ENCODE measurements at regions not wholly inside any gene's neighbourhood (a gene's known extent, or its start where the extent isn't known, plus 50 kb on each side); places are given as distances from the start of the nearest gene placed in this dataset.
A peak's percentile ranks its signal among the peaks of the same experiment; 100 is the strongest.

DNA sequence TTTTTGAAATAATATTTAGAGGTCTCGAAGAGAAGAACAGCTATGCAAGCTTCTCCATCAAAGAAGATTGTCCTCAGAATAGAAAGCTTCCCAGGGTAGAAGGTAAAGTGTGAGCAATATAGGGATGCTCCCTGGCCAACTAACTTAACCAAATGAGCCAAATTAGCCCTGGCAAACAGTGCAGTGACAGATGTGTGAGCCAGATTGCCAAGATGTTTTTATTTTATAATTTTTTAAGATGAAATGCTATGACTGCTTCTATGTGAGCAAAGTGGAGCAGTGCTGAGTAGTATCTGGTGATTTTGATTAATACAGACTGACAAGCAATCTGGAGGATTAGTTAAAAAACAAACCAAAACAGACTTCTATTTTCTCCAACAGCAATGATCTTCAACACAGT, 202.1 kb downstream of the NOVA1 start:
- DNase-seq, result peak; percentile 90

DNA sequence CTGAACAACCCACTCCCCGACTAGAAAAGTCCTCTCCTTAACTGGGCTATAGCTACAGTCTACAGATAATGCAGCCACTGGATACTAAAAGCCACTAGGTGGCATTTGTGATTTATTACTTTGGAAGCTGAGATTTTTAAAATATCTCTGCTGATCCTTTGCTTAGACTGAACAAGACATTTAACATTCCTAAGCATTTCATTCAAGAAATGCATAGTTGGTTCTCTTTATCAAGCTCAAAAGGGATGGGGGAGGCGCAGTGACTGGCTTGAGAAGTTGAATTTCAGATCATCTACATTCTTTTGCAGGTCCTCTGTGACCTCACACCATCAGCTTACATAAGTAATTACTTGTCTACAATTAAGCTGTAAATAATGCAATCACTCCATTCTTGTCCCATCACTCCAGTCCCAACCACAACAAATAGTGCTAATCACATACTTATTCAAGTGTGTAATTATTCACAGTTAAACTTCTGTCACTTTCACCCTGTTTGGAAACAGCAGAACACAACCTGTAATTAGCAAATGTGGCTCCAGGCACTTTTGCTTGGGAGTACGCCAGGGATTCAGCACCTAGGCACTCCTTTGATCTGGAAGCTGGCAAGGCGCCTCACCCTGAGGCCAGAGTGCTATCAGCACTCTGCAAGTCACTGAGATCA, 203.6 kb downstream of the NOVA1 start:
- peak; percentile 92 for DNase-seq

DNA sequence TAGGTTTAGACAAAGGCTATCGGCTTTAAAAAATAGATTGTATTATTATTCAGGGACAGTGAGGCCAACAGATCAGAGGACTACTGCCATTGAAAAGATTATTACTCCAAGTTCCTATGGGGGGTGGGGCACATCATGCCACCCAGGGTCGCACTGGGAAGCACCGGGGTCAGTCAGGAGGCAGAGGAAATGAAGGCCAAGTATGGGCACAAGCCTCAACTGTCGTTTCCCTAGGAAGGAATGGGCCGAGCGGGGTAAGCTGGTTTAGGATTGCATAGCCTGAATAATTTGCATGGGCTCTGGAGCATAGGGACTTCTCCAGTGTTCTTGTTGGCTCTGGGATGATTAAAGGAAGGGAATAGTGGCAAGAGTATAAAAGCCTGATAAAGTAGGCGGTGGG, 205.3 kb downstream of the NOVA1 start:
- DNase-seq, result no peak

DNA sequence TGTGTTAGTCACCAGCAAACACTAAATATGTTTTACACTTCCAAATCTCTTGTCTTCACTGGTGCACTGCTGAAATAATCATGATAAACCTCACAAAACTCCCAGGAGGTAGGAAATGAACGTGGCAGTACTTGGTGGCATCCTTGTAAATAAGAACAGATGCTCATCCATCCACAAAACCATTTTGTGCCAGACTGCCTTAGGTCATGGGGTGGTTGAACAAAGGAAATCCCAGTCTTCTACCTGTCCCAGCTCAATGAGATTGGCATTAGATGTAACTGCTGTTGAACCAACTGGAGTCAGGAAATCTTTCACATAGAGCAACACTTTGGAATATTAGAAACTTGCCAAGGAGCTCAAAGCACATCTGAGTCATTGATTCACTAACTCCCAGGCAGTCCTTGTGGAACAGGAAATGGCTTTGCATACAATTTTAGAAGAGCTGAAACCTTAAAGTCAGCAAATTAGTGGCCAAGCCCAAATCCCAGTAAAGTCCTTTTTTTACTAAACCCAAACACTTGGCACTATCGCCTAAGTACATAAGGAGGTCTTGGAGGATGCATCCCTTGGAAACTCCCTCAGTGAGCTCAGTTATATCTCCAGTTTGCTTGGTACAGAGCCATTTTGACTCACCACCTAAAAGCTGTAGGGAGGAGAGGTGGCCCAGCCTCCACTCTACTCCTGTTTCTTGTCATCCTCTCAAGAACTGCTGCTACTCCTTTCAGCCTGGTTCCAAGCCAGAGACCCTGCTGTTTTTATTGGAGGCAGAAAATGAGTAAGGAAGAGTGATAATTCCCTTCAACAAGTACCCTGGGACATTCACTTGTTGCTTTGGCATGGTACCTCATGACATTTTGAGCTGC, 208.0 kb downstream of the NOVA1 start:
- no peak for DNase-seq

DNA sequence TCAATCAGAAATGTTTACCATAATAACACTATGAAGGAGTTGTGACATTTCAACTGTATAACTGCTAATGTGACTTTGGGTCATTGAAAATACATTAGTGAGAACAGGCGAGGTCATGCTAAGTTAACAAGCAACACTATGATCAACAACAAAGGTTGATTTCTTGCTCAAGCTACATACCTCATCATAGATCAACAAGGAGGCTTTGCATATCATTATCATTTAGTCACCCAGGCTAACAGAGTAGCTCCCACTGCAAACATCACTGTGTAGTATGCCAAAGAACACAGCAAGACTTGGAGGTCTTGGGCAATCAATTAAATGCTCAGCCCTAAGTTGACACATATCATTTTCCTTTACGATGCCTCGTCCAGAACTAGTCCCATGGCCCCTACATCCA, 212.5 kb downstream of the NOVA1 start:
- DNase-seq, result no peak

GRCh38 chr14:26382901-26383685, 214.7 kb downstream of the NOVA1 start:
- no peak for DNase-seq

DNA sequence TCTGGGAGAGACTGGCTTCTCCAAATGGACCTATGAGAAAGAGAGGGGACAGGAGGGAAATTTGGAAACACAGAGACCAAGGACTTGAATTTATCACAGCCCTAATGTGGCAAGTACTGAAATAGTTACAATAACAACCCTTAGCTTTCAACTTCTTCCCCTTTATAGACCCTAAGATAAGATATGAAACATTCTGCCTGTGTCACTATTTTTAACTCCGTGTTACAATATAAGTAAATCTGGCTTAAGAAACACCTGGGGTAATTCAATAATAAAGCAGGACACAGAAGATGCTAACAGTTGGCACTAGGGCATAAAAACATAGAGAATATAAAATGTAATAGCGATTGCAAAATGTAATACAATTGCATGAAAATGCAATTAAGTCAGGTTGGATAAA, 216.4 kb downstream of the NOVA1 start:
- no peak for DNase-seq

DNA sequence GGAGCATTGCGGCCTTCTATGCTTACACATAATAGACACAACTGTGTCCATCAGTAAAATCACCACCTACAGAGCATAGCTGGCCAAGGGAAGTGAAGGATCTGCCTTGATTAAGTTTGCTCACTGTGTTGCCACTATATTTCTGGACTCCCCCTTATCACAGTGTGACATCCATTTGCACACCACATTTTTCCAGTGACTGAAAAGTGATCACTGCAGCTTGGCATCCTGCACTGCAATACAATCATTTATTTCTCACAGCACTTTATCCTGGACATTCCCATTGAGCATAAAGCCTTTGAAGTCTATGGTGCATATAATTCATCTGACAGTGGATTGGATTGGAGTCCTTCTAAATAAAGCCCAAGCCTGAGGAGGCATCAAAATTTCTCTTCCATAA, 217.2 kb downstream of the NOVA1 start:
- DNase-seq, result no peak

DNA sequence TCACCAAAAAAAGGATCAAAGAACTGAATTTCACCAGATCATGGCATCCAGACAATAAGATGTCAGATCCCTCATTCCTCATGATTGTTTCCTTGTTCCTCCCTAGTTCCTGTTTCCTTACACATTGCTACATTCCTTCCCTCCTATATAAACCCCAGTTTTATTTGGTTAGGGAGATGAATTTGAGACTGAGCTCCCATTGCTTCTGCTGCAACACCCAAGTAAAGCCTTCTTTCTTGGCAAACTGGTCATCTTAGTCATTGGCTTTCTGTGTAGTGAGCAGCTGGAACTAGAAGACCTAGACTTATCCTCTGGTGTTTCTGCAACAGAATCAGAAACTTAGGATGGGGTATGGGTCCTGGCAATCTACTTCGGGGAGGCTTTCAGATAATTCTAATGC, 217.9 kb downstream of the NOVA1 start:
- no peak for DNase-seq

GRCh38 chr14:26377150-26377549, 220.7 kb downstream of the NOVA1 start:
- no peak for DNase-seq

DNA sequence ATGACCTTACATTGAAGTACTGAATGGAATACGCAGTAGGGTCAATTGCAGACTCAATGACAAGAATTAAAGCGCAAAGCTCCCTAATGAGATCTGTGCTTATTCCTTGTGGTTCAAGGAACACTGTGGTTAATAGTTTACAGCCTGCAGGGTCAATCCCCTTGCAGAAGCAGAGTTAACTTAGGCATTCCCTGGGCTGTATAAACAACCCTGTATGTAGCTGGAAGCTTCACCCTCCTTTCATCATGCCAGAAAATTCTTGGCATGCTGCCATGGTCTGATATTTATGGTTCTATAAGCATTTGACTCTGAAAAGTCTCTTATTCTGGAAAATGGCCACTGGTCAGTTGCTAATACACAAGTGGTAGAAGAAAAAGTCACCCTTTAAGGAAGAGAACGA, 227.7 kb downstream of the NOVA1 start:
- DNase-seq, result no peak

GRCh38 chr14:26363689-26364088, 234.1 kb downstream of the NOVA1 start:
- no peak for DNase-seq

GRCh38 chr14:26344596-26344995, 253.2 kb downstream of the NOVA1 start:
- DNase-seq, result no peak

DNA sequence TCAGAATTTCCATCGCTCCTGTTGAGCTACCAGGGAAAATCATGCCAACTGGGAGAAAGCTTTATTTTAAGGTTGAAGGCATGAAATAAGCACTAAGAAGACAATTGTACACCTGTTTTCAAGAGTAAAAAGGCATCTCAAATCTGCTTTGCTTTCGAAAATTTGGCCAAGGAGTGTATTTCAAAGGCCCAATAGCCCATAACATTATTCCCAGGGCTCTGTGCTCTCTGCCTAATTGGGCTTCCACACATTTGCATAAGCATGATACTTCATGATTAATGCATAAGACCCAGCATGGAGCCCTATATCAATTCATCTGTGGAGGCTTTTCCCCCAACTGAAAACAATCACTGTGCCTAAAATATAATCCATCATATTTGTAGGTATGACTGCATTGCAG, 258.5 kb downstream of the NOVA1 start:
- no peak for DNase-seq

GRCh38 chr14:26338231-26338630, 259.6 kb downstream of the NOVA1 start:
- no peak for DNase-seq

- no peak for DNase-seq
These were observed 263.5 kb downstream of the NOVA1 start for GRCh38 chr14:26334288-26334687.

DNA sequence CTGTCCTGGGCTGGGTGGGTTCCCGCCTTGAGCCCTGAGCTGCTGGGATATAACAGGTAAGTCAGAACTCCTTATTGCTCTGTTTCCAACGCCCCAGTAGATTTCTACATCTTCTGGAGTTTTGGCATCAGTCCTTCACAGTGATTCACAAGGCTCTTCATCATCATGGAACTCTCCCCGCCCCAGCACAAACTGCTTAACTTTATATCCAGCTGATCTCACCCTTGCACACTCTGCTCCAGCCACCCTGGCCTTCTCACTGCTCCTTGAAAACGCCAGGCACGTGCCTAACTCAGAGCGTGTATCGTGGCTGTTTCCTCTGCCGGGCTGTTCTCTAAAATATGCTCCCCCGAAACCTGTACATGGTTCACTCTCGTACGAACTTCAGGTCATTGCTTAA, 264.9 kb downstream of the NOVA1 start:
- no peak for DNase-seq

DNA sequence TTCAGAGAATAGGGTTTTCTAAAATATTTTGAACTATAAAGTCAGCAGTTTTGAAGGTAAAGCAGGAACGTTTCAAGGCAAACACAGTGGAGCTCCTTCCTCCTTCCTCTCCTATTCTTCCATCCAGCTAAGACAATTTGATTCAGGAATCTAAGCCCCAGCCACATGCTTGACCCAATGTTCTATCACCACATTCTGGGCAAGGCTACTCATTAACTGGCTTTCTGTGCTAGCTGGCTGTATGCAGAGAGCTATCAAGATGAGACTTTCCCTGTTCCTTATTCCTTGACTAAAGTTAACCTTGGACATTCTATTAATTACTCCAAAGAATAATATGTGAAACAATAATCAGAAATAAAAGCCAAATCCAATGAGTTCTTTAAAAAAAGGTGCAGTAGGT, 266.9 kb downstream of the NOVA1 start:
- DNase-seq, result no peak

- no peak for DNase-seq
These were observed 269.0 kb downstream of the NOVA1 start for GRCh38 chr14:26328791-26329190.

DNA sequence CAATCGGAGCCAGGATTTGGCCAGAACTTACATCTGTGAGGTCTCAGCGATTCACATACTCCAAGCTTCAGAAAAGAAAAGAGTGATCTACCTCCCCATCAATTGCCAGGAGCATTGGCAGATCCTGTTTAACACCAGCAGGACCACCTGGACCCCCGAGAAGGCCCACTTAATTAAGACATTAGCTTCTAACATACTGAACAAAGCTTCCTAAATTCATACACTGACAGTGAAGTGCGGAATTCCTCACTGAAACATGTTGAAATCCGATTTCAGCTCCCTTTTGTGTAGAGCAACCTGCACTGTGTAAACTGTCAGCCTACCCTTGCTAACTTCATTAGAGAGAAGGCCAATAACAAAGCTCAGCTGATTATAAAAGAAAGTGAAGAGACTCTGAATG, 274.0 kb downstream of the NOVA1 start:
- DNase-seq, result no peak

DNA sequence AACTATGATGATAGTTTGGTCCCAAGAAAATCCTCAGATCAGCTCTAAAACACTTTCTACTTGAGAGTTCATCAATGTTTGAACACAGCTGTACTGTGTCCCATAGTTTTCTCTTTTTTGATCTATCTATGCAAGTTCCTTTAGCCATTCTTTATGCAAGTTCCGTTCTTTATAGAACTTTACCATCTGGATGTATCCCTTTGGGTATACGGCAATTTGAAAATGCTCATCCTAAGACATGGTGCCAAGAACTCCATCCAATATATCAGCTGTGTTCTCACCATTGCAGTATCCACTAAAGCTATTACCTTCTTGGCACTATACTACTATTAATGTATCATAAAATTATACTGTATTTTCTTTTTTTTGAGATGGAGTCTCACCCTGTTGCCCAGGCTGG, 276.9 kb downstream of the NOVA1 start:
- DNase-seq, result no peak

GRCh38 chr14:26319139-26319864, 278.5 kb downstream of the NOVA1 start:
- no peak for DNase-seq

- DNase-seq, result no peak
These were observed 293.8 kb downstream of the NOVA1 start for GRCh38 chr14:26304056-26304455.
